GM11168 (cell line): ENCODE measurements at regions not wholly inside any gene's neighbourhood (a gene's known extent, or its start where the extent isn't known, plus 50 kb on each side); places are given as distances from the start of the nearest gene placed in this dataset.

Source experiments
- in situ Hi-C: fragments of 300-500 bp; cut with MboI; formaldehyde crosslinking; loops from one replicate; pipeline ENCODE4 v1.12.0; 2022; ENCODE audit warnings: low sequenced_read_pairs; ENCODE audit not compliant: unreplicated experiment

- in situ Hi-C loops: no loop called here
These were observed 234.4 kb upstream of the SRRM4 start for GRCh38 chr12:118746960-118747359.

- in situ Hi-C loops: no loop called here
These were observed 233.6 kb upstream of the SRRM4 start for GRCh38 chr12:118747771-118748170.

GRCh38 chr12:118748478-118749380, 232.6 kb upstream of the SRRM4 start:
- in situ Hi-C loops: no loop called here

GRCh38 chr12:118749646-118750045, 231.7 kb upstream of the SRRM4 start:
- in situ Hi-C loops: no loop called here

- in situ Hi-C loops: no loop called here
These were observed 230.7 kb upstream of the SRRM4 start for GRCh38 chr12:118750666-118751065.

- in situ Hi-C loops: no loop called here
These were observed 230.0 kb upstream of the SRRM4 start for GRCh38 chr12:118751355-118751754.

GRCh38 chr12:118760623-118761022, 220.7 kb upstream of the SRRM4 start:
- in situ Hi-C loops: no loop called here

GRCh38 chr12:118763234-118763633, 218.1 kb upstream of the SRRM4 start:
- in situ Hi-C loops: no loop called here

- in situ Hi-C loops: no loop called here
These were observed 207.2 kb upstream of the SRRM4 start for GRCh38 chr12:118773956-118774723.

- in situ Hi-C loops: no loop called here
These were observed 203.8 kb upstream of the SRRM4 start for GRCh38 chr12:118777504-118777903.

GRCh38 chr12:118778077-118778476, 203.3 kb upstream of the SRRM4 start:
- in situ Hi-C loops: no loop called here

- in situ Hi-C loops: no loop called here
These were observed 200.4 kb upstream of the SRRM4 start for GRCh38 chr12:118780939-118781338.

- in situ Hi-C loops: no loop called here
These were observed 199.6 kb upstream of the SRRM4 start for GRCh38 chr12:118781692-118782091.

- in situ Hi-C loops: no loop called here
These were observed 197.6 kb upstream of the SRRM4 start for GRCh38 chr12:118783703-118784102.

GRCh38 chr12:118790578-118790977, 190.8 kb upstream of the SRRM4 start:
- in situ Hi-C loops: no loop called here

- in situ Hi-C loops: no loop called here
These were observed 167.5 kb upstream of the SRRM4 start for GRCh38 chr12:118813778-118814357.

- in situ Hi-C loops: no loop called here
These were observed 165.0 kb upstream of the SRRM4 start for GRCh38 chr12:118816296-118816695.

GRCh38 chr12:118821386-118821925, 159.9 kb upstream of the SRRM4 start:
- in situ Hi-C loops: no loop called here

- in situ Hi-C loops: no loop called here
These were observed 158.8 kb upstream of the SRRM4 start for GRCh38 chr12:118822512-118822911.

- in situ Hi-C loops: no loop called here
These were observed 154.3 kb upstream of the SRRM4 start for GRCh38 chr12:118827047-118827446.

GRCh38 chr12:118827606-118828005, 153.7 kb upstream of the SRRM4 start:
- in situ Hi-C loops: no loop called here
